ENCODE measurements at regions not wholly inside any gene's neighbourhood (a gene's known extent, or its start where the extent isn't known, plus 50 kb on each side); places are given as distances from the start of the nearest gene placed in this dataset.

DNA sequence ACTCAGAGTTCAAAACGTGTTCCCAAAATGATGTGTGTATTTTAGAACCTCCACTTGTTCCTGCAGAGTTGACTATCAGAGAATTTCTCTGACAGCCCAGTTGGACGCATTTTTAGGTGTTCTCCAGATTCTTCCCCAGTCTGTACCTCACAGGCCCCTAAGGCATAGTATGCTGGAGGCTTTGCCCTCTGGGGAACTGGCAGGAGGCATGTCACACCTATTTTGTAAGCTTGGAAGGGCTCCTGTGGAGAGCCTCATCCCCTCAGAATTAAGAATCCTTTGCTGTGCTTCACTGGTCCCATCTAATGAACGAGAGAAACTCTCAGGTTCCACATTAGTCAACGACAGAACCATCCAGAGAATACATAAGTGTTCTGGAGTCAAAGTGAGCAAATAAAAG is 144.1 kb upstream of the SLC30A5 start (continued):
- TF ChIP-seq, protein P1, sequence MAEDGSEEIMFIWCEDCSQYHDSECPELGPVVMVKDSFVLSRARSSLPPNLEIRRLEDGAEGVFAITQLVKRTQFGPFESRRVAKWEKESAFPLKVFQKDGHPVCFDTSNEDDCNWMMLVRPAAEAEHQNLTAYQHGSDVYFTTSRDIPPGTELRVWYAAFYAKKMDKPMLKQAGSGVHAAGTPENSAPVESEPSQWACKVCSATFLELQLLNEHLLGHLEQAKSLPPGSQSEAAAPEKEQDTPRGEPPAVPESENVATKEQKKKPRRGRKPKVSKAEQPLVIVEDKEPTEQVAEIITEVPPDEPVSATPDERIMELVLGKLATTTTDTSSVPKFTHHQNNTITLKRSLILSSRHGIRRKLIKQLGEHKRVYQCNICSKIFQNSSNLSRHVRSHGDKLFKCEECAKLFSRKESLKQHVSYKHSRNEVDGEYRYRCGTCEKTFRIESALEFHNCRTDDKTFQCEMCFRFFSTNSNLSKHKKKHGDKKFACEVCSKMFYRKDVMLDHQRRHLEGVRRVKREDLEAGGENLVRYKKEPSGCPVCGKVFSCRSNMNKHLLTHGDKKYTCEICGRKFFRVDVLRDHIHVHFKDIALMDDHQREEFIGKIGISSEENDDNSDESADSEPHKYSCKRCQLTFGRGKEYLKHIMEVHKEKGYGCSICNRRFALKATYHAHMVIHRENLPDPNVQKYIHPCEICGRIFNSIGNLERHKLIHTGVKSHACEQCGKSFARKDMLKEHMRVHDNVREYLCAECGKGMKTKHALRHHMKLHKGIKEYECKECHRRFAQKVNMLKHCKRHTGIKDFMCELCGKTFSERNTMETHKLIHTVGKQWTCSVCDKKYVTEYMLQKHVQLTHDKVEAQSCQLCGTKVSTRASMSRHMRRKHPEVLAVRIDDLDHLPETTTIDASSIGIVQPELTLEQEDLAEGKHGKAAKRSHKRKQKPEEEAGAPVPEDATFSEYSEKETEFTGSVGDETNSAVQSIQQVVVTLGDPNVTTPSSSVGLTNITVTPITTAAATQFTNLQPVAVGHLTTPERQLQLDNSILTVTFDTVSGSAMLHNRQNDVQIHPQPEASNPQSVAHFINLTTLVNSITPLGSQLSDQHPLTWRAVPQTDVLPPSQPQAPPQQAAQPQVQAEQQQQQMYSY (CRISPR knock-in tag; IDR thresholded peaks at IDR 0.05), result no peak

DNA sequence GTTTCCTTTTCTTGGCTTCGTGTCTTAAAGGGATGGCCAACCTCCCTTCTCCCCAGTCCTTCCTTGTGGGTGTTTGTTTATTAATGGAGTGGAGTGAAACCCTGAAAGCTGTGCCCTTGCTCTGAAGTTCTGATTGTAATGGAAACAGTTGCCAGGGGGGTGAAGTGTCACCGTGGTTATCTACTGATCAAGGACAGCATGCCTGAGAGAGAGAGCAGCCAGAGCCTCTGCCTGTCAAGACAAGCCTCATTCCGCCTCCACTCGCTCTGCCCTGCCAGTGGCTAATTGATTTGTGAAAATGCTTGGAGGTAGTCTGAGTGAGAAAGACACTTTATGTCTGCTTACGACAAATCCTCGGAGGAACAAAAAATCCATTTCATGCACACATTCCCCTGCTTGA is 143.7 kb upstream of the SLC30A5 start:
- no peaks in the 10 kb centered on the region for H4K20me1 ChIP-seq (ENCODE audit: insufficient read depth, low read length)
- H3K4me1 ChIP-seq (ENCODE audit: insufficient read depth, low read length), result no peaks in the 10 kb centered on the region
- ChIA-PET CTCF (ENCODE audit: low intra/inter-chr PET ratio, low total read pairs) (no interaction called here), POLR2A (no interaction called here)
- no TSS peak for BruUV-seq (replicated peaks)
- no peak for ATAC-seq
- H3K9ac ChIP-seq (ENCODE audit: insufficient read depth, low read depth, low read length), result no peak overlapping the region
- in situ Hi-C loops (cut with HindIII; ENCODE audit: extremely low pct_ligation_motif_present, low pct_unique_long_range_greater_than_20kb), result no loop called here
- peaks cover 0 to 10% of the 10 kb centered on the region in 2 experiments; a peak in 1 of 5 replicates for H3K27me3 ChIP-seq (ENCODE audit: control insufficient read depth in 1 of 2, insufficient read depth in 2 of 2, low read length in 2 of 2)
- H3K79me2 ChIP-seq (ENCODE audit: insufficient read depth, low read length), result no peaks in the 10 kb centered on the region
- TF ChIP-seq, protein P2, sequence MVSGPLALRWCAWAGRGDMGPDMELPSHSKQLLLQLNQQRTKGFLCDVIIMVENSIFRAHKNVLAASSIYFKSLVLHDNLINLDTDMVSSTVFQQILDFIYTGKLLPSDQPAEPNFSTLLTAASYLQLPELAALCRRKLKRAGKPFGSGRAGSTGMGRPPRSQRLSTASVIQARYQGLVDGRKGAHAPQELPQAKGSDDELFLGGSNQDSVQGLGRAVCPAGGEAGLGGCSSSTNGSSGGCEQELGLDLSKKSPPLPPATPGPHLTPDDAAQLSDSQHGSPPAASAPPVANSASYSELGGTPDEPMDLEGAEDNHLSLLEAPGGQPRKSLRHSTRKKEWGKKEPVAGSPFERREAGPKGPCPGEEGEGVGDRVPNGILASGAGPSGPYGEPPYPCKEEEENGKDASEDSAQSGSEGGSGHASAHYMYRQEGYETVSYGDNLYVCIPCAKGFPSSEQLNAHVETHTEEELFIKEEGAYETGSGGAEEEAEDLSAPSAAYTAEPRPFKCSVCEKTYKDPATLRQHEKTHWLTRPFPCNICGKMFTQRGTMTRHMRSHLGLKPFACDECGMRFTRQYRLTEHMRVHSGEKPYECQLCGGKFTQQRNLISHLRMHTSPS (CRISPR knock-in tag; IDR thresholded peaks at IDR 0.05; ENCODE audit: low read depth), result no peak
- TF ChIP-seq ERF (CRISPR knock-in tag; IDR thresholded peaks at IDR 0.05), result no peak
- TF ChIP-seq IRF2 (CRISPR knock-in tag; IDR thresholded peaks at IDR 0.05), result no peak
- H3K36me3 ChIP-seq (replicated peaks in 1 of 2; ENCODE audit: control insufficient read depth in 1 of 2, insufficient read depth in 2 of 2, low read length in 2 of 2), result no peaks in the 10 kb centered on the region
- H2AFZ ChIP-seq (ENCODE audit: low read length), result no peak overlapping the region
- no peaks in the 10 kb centered on the region for H3K9me3 ChIP-seq (ENCODE audit: low read length)
- no peak for DNase-seq (ENCODE audit: low spot score)
- intact Hi-C loops (cut with micrococcal nuclease; ENCODE audit: unreplicated experiment), result no loop called here
- no peak overlapping the region for H3K4me2 ChIP-seq (ENCODE audit: low read depth, low read length)
- no peak overlapping the region for H3K4me3 ChIP-seq (replicated peaks in 1 of 3; ENCODE audit: insufficient read depth in 1 of 3, low read depth in 2 of 3, low read length in 3 of 3)
- FAIRE-seq, result no peak
- 36% methylated on average over 6 of the region's 6 CpGs for WGBS (ENCODE audit: low lambda C conversion rate)
- H3K27ac ChIP-seq (ENCODE audit: extremely low read length, insufficient read depth, low read length), result no peak overlapping the region

Measured in HepG2 (cell line).